Activated T-helper 1 cell treated with anti-CD3 and anti-CD28 coated beads, Interleukin-12 subunit alpha, Interleukin-12 subunit beta, Interleukin-2, Interleukin-4 antibody, amounts not matched to agents 30 ng/mL and 10 ng/mL and 1 ng/mL, durations not matched to agents 14 hours and 24 hours and 36 hours (primary cell): ENCODE measurements at regions not wholly inside any gene's neighbourhood (a gene's known extent, or its start where the extent isn't known, plus 50 kb on each side); places are given as distances from the start of the nearest gene placed in this dataset.

Experiments
- DNase-seq: peaks from one replicate; pipeline ENCODE4 v3.0.0; 2021; ENCODE audit warnings: low spot score
- H3K27ac Mint-ChIP-seq: one replicate; pipeline ENCODE4 v1.8.0; 2021; ENCODE audit warnings: mild to moderate bottlenecking, mixed read lengths
- H3K27me3 Mint-ChIP-seq: one replicate; pipeline ENCODE4 v1.8.0; 2022; ENCODE audit warnings: mild to moderate bottlenecking, moderate library complexity, mixed read lengths; ENCODE audit not compliant: insufficient read depth
- H3K36me3 Mint-ChIP-seq: one replicate; pipeline ENCODE4 v1.8.0; 2021; ENCODE audit warnings: low read depth, mixed read lengths
- H3K4me1 Mint-ChIP-seq: one replicate; pipeline ENCODE4 v1.8.0; 2021; ENCODE audit warnings: low read depth, mixed read lengths
- H3K4me3 Mint-ChIP-seq: one replicate; pipeline ENCODE4 v1.8.0; 2021; ENCODE audit warnings: mild to moderate bottlenecking, moderate library complexity, mixed read lengths
- H3K9me3 Mint-ChIP-seq: one replicate; pipeline ENCODE4 v1.8.0; 2021; ENCODE audit warnings: mixed read lengths
- intact Hi-C: fragments of 100-400 bp; cut with micrococcal nuclease; formaldehyde crosslinking; loops from one replicate; pipeline ENCODE4 v1.15.1; 2024

DNA sequence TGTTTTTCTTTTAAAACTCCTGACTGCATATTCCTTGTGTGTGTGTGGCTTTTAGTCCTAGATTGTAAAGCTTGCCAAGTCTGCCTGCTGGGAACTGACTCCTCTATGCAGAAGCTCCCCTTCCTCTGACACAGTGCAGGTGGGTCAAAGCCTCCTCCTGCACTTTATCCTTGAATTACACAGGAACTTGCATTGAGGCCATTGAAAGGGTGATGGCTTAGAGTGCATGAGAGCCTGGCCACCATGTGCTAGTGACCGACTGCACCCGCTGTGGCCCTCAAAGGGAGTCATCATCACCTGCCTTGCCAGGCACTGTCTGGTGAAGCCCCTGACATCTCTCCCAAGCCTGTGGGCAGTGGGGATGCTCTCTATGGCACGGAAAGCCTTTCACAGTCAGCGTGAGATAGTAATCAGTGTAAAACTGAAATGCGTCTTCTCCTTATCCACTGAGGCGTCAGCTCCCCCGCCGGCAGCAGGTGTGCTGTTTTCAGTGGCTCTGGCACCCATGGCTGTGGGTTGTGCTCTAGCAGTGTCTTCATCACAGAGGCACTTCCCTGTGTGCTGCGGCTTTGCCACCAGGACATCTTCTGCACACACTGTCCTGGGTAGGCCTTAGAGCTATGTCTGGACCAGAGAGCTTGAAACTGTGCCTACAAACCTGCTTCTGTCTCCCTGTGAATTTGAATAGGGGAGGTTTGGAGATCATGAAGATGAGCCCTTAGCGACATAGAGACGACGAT is 87.9 kb downstream of the THBS2 start:
- intact Hi-C loops: no loop called here
- H3K27me3 Mint-ChIP-seq: no peaks in the 10 kb centered on the region
- H3K27ac Mint-ChIP-seq: no peak overlapping the region
- DNase-seq: no peak
- no peaks in the 10 kb centered on the region for H3K36me3 Mint-ChIP-seq
- no peaks in the 10 kb centered on the region for H3K4me1 Mint-ChIP-seq
- no peaks in the 10 kb centered on the region for H3K9me3 Mint-ChIP-seq
- H3K4me3 Mint-ChIP-seq: no peak overlapping the region

DNA sequence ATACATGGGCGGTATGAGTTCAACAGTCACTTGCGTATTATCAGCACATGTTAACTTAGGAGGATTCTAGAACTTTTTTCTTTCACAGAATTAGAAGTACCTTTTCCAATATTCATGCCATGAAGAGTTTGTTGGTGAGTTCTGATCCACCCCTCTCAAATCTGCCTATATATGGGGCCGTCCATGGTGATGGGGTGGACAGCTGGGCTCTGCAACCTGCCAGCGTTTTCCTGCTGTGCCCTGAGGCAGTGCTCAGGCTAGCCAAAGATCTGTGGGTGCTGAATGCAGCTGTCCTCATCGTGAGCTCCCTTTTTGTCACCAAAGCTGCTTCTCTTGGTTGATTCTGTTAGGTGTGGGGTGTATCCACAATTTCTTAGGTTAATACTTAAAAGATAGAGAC is 88.7 kb downstream of the THBS2 start:
- no peaks in the 10 kb centered on the region for H3K9me3 Mint-ChIP-seq
- H3K27ac Mint-ChIP-seq: no peak overlapping the region
- no peaks in the 10 kb centered on the region for H3K36me3 Mint-ChIP-seq
- no peaks in the 10 kb centered on the region for H3K27me3 Mint-ChIP-seq
- no peak overlapping the region for H3K4me3 Mint-ChIP-seq
- intact Hi-C loops: no loop called here
- no peaks in the 10 kb centered on the region for H3K4me1 Mint-ChIP-seq
- DNase-seq: no peak

DNA sequence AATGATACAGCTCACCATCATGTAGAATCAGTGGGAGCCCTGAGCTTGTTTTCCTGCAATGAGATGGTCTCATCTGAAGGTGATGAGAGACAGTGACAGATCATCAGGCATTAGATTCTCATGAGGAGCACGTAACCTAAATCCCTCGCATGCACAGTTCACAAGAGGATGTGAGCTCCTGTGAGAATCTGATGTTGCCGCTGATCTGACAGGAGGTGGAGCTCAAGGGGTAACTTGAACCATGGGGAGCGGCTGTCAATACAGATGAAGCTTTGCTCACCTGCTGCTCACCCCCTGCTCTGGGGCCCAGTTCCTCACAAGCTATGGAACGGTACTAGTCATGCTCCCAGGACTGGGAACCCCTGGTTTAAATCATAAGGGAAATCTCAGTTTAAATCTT is 89.2 kb downstream of the THBS2 start:
- H3K4me3 Mint-ChIP-seq: no peak overlapping the region
- no peak overlapping the region for H3K27ac Mint-ChIP-seq
- intact Hi-C loops: no loop called here
- H3K27me3 Mint-ChIP-seq: no peaks in the 10 kb centered on the region
- H3K4me1 Mint-ChIP-seq: no peaks in the 10 kb centered on the region
- DNase-seq: no peak
- no peaks in the 10 kb centered on the region for H3K9me3 Mint-ChIP-seq
- no peaks in the 10 kb centered on the region for H3K36me3 Mint-ChIP-seq

DNA sequence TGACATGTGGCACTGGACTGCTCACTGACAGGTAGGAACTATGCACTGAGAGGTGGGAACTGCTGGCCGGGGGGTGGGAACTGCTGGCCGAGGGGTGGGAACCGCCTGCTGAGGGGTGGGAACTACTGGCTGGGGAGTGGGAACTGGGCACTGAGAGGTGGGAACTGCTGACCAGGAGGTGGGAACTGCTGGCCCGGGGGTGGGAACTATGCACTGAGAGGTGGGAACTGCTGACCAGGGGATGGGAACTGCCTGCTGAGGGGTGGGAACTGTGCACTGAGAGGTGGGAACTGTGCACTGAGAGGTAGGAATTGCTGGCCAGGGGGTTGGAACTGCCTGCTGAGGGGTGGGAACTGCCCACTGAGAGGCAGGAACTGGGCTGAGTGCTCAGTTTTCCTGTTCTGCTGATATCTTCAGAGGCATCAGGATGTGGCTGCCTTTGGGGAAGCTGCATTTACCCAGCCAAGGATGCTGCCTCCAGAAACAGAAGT is 90.2 kb downstream of the THBS2 start:
- no peaks in the 10 kb centered on the region for H3K27me3 Mint-ChIP-seq
- H3K36me3 Mint-ChIP-seq: no peaks in the 10 kb centered on the region
- no peak overlapping the region for H3K4me3 Mint-ChIP-seq
- intact Hi-C loops: no loop called here
- H3K4me1 Mint-ChIP-seq: no peaks in the 10 kb centered on the region
- no peak for DNase-seq
- no peaks in the 10 kb centered on the region for H3K9me3 Mint-ChIP-seq
- no peak overlapping the region for H3K27ac Mint-ChIP-seq

DNA sequence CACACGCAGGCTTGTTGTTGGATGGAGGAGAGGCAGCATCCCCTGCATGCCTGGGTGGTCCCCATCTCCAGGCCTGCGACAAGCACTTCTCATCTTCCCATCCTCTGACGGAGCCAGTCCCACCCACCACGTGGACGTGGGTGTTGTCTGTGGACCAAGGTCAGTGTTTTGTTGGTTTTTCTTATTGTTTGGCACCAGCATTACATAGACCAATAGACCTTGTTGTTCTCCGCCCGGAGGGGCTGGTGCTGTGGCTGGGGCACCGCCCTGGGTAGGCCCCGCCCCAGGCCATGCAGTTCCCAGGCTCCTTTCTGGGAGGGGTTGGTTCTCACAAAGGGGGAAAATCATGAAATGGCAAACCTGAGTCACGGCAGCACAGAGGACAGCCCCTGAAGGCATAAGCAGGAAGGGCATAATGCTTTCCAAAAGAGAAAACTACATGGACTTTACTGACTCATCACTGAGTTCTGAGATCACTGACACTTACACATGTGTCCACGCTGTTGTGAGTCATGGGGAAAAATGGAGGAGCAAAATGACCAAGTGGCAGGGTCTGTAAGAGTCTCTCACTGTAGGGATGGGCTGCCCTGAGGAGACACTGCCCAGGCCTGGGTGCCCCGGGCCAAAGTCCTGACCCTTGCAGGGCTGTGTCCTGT is 90.8 kb downstream of the THBS2 start:
- Mint-ChIP-seq H3K27me3 (no peaks in the 10 kb centered on the region), H3K27ac (no peak overlapping the region), H3K36me3 (no peaks in the 10 kb centered on the region), H3K4me3 (no peak overlapping the region), H3K4me1 (no peaks in the 10 kb centered on the region), H3K9me3 (no peaks in the 10 kb centered on the region)
- intact Hi-C loops: no loop called here
- no peak for DNase-seq

DNA sequence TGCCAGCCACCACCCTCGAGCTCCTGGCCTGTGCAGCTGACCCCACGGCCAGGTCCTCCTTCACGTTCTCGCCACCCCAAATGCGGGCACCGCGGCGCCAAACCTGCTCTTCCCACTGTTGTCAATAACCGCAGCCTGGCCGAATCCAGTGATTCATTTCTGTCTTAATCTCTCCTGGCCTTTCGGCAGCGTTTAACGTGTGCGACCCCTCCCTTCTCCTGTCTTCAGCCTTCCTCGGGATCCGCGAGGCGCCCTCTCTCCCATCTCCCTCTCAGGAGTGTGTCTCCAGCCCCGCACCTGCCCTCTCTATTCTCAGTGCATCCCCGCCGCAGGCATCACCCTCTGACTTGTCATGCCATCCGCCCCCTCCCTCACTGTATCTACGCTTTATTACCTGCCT is 91.4 kb downstream of the THBS2 start:
- H3K27ac Mint-ChIP-seq: no peak overlapping the region
- DNase-seq: no peak

DNA sequence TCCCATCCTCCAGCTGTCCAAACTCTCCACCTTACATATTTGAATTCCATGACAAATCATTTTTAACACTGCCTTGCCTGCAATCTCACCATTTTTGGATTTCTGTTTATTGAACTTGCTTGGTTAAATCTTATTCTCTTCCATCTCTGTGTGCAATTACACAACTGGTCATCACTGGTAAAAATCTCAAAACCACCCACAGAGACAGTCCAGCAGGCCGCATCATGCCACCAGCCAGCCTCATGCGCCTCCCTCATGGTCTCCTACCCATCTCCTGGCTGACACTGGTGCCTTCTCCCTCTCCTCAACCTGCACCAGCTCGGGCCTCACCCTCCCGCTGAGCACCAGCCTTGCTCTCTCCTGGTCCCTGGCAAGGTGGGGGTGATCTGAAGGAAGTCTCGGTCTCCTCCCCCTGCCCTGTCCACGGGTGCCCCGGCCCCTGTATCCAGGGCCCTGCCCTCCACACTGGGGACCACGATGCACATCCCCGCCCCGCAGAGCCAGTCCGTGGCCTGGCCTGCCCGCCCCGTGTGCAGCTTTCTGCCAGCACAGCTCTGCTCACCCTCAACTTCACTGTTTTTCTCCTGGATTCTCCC is 92.0 kb downstream of the THBS2 start:
- Mint-ChIP-seq H3K4me3 (no peak overlapping the region), H3K27ac (no peak overlapping the region), H3K4me1 (no peaks in the 10 kb centered on the region), H3K9me3 (no peaks in the 10 kb centered on the region), H3K27me3 (no peaks in the 10 kb centered on the region), H3K36me3 (no peaks in the 10 kb centered on the region)
- DNase-seq: no peak
- intact Hi-C loops: no loop called here

More for the DNA sequence above, 91.4 kb downstream of the THBS2 start:
- intact Hi-C loops: no loop called here
- H3K27me3 Mint-ChIP-seq: no peaks in the 10 kb centered on the region
- H3K4me3 Mint-ChIP-seq: no peak overlapping the region
- no peaks in the 10 kb centered on the region for H3K36me3 Mint-ChIP-seq
- H3K9me3 Mint-ChIP-seq: no peaks in the 10 kb centered on the region
- no peaks in the 10 kb centered on the region for H3K4me1 Mint-ChIP-seq

DNA sequence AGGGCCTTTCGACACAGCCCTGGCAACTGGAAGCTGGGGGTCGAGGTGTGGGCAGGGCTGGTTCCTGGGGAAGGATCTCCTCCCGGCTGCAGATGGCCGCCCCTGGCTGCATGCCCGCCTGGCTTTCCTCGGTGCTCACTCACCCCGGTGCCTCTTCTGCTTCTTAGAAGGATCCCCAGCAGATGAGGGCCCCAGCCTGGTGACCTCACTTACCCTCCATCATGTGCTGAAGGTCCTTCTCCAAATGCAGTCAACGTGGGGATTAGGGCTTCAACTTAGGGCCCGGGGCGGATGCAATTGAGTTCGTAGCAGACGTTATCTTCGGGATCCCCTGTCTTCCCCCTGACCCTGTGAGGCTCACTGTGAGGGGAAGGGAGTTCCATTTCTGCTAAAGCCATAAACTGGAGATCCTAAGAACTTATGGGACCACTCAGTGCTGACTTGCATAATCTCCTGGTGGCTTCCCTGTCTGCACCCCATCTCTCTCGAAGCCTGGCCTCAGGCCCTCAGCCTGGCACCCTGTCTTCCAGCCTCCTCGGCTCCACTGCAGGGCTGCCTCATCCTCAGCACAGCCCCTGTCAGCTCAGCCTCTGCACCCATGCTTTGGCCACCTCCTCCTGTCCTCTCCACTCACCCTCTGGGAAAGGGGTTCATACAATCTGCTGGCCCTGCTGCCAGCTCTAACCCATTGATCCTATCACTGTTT is 92.6 kb downstream of the THBS2 start:
- Mint-ChIP-seq H3K4me3 (no peak overlapping the region), H3K27ac (no peak overlapping the region), H3K36me3 (no peaks in the 10 kb centered on the region), H3K27me3 (no peaks in the 10 kb centered on the region), H3K4me1 (no peaks in the 10 kb centered on the region), H3K9me3 (no peaks in the 10 kb centered on the region)
- intact Hi-C loops: no loop called here
- no peak for DNase-seq

DNA sequence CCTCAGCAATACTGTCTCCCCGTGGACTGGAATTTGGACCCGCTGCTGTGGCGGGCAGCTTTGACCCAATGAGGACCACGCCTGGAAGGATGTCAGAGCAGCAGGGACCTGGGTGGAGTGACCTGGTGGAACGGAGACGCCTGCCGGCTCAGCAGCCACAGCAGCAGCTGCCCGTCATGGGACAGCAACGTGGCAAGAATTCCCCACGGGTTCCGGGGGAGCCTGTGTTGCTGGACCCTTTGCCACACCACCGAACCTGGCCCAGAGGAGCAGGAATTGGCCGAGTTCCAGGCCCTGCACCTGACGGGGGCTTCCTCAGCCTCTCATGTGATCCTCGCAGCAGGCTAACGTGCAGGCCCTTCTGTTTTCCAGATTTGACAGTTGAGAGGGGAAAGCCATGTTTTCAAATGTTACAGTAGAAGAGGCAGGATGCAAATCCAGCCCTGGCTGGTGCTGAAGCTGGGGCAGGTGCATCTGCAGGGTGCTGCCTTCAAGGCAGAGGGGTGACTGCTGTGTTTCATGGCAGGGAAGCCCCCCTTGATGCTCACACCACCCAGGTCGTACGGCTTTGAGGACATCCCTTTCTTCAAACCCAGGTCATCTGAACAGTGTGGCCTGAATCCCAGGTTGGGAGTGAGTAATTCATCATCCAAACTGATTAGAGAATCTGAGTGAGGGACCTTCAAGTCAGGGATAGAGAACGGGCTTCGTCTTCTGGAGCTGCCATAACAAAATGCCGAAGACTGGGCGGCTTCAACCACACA is 93.4 kb downstream of the THBS2 start:
- intact Hi-C loops: no loop called here
- Mint-ChIP-seq H3K27me3 (no peaks in the 10 kb centered on the region), H3K4me3 (no peak overlapping the region), H3K27ac (no peak overlapping the region), H3K9me3 (no peaks in the 10 kb centered on the region), H3K4me1 (no peaks in the 10 kb centered on the region), H3K36me3 (no peaks in the 10 kb centered on the region)
- no peak for DNase-seq

DNA sequence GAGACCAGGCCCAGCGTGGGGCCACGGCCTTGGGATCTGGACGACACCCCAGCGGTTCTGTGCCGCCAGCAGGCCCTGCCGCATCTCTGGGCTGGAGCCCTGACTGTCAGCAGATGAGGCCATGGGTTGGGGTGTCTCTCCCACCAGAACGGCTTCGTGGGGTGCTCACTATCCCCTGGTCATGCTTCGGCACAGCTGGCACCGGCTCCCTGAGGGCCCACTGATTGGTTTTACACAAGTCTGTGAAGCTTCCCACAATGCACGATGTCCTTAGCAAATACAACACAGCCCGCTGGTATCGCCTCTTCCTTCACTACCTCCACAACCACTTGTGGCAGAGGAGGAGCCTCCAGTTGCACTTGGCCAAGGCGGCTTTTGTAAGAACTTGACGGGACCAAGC is 94.3 kb downstream of the THBS2 start:
- Mint-ChIP-seq H3K9me3 (no peaks in the 10 kb centered on the region), H3K27me3 (no peaks in the 10 kb centered on the region), H3K4me1 (no peaks in the 10 kb centered on the region), H3K36me3 (no peaks in the 10 kb centered on the region), H3K4me3 (no peak overlapping the region), H3K27ac (no peak overlapping the region)
- DNase-seq: no peak
- intact Hi-C loops: no loop called here

DNA sequence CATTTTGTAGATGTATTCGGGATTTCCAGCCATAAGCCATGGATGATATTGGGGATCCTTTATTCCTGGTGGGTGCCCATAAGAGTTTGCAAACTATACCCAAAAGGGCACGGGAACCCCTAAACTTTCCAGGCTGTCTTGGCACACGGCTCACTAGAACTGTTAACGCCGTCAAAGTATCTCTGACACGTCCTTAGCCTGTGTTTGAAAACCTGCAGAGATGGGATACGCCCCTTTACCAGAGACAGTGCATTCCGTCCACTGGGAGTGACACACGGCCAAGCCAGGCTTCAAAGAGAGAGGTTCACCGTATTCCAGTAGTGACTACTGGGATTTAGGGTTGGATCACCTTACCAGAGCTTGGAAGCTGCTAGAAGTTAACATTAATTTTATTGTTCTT is 95.0 kb downstream of the THBS2 start:
- Mint-ChIP-seq H3K4me3 (no peak overlapping the region), H3K27ac (no peak overlapping the region), H3K9me3 (no peaks in the 10 kb centered on the region), H3K36me3 (no peaks in the 10 kb centered on the region), H3K27me3 (no peaks in the 10 kb centered on the region), H3K4me1 (no peaks in the 10 kb centered on the region)
- intact Hi-C loops: no loop called here
- DNase-seq: no peak

DNA sequence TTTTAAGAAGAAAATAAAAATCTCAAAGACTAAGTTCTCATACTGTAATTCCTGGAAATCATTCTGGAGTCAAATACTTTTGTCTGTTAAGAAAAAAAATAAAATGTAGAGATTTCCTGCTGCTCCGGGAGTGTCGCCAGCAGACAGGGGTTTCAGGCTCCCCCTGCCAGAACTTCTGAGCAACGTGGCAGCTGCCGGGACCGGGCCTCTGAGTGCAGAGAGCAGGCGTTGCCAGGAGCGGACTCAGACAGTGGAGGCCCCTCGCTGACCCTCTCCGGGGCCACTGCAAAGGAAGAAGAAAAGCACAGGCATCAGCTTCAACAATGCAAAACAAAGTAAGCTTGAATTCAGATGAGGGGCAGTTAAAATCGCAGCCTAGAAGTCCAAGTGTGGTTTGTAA is 95.5 kb downstream of the THBS2 start:
- no peak overlapping the region for H3K4me3 Mint-ChIP-seq
- H3K27me3 Mint-ChIP-seq: no peaks in the 10 kb centered on the region
- DNase-seq: no peak
- no peaks in the 10 kb centered on the region for H3K36me3 Mint-ChIP-seq
- no peak overlapping the region for H3K27ac Mint-ChIP-seq
- intact Hi-C loops: no loop called here
- H3K4me1 Mint-ChIP-seq: no peaks in the 10 kb centered on the region
- no peaks in the 10 kb centered on the region for H3K9me3 Mint-ChIP-seq
